ENCODE measurements at regions not wholly inside any gene's neighbourhood (a gene's known extent, or its start where the extent isn't known, plus 50 kb on each side); places are given as distances from the start of the nearest gene placed in this dataset.

GRCh38 chr4:43360296-43360695 is 467.8 kb downstream of the GRXCR1 start:
- TF ChIP-seq CTCF (CRISPR knock-in tag; IDR thresholded peaks at IDR 0.05) (no peak), TGIF2 (CRISPR knock-in tag; IDR thresholded peaks at IDR 0.05) (no peak), NR1H2 (CRISPR knock-in tag; IDR thresholded peaks at IDR 0.05; ENCODE audit: borderline replicate concordance, low read depth) (no peak), CREB1 (IDR thresholded peaks at IDR 0.05) (no peak), CREB1 (CRISPR knock-in tag; IDR thresholded peaks at IDR 0.05) (peak; percentile 32; the same call in 1 of the 2 replicates)

Data from HepG2 (cell line).